H9 (cell line): ENCODE measurements at regions not wholly inside any gene's neighbourhood (a gene's known extent, or its start where the extent isn't known, plus 50 kb on each side); places are given as distances from the start of the nearest gene placed in this dataset.

ENCODE experiments used
- DNase-seq: peaks from one replicate; pipeline ENCODE4 v3.0.0-alpha.2; 2017
- H2AFZ ChIP-seq: one replicate; pipeline ENCODE4 v1.6.1; 2013; ENCODE audit warnings: mild to moderate bottlenecking, low read length, control low read depth, moderate library complexity
- H2AK5ac ChIP-seq: 2 replicates; pipeline ENCODE4 v1.6.1; 2013; ENCODE audit warnings: low read length, control low read depth, mixed read lengths; ENCODE audit not compliant: insufficient read length
- H2BK120ac ChIP-seq: one replicate; pipeline ENCODE4 v1.6.1; 2013; ENCODE audit warnings: low read depth, mild to moderate bottlenecking, low read length, control low read depth, inconsistent platforms; ENCODE audit not compliant: poor library complexity, severe bottlenecking
- H2BK12ac ChIP-seq: 2 replicates; pipeline ENCODE4 v1.6.1; 2013; ENCODE audit warnings: low read length, control low read depth, mixed read lengths, low read depth; ENCODE audit not compliant: insufficient read length
- H2BK15ac ChIP-seq: 2 replicates; pipeline ENCODE4 v1.6.1; 2013; ENCODE audit warnings: low read depth, low read length, control low read depth
- H2BK20ac ChIP-seq: one replicate; pipeline ENCODE4 v1.6.1; 2013; ENCODE audit warnings: low read depth, mild to moderate bottlenecking, low read length, control low read depth, inconsistent platforms; ENCODE audit not compliant: poor library complexity, severe bottlenecking
- H2BK5ac ChIP-seq: 2 replicates; pipeline ENCODE4 v1.6.1; 2013; ENCODE audit warnings: low read length, control low read depth, mixed read lengths; ENCODE audit not compliant: insufficient read length
- H3K14ac ChIP-seq: 2 replicates; pipeline ENCODE4 v1.6.1; 2013; ENCODE audit warnings: low read length, control low read depth; ENCODE audit not compliant: insufficient read depth
- H3K18ac ChIP-seq: 2 replicates; pipeline ENCODE4 v1.6.1; 2013; ENCODE audit warnings: low read depth, mild to moderate bottlenecking, mixed read lengths, low read length, control low read depth; ENCODE audit not compliant: insufficient read length
- H3K23ac ChIP-seq: 2 replicates; pipeline ENCODE4 v1.6.1; 2013; ENCODE audit warnings: low read length, control low read depth, mixed read lengths, low read depth; ENCODE audit not compliant: insufficient read length
- H3K23me2 ChIP-seq: 2 replicates; pipeline ENCODE4 v1.6.1; 2013; ENCODE audit warnings: low read depth, mild to moderate bottlenecking, mixed read lengths, low read length, control low read depth; ENCODE audit not compliant: insufficient read length, poor library complexity, severe bottlenecking
- H3K27ac ChIP-seq: 2 replicates; pipeline ENCODE4 v1.5.1; 2013; ENCODE audit warnings: low read length, control low read depth, mixed read lengths, low read depth; ENCODE audit not compliant: insufficient read length
- H3K27me3 ChIP-seq: 2 replicates; pipeline ENCODE4 v1.6.1; 2013; ENCODE audit warnings: low read length, control low read depth, inconsistent platforms; ENCODE audit not compliant: insufficient read depth
- H3K4ac ChIP-seq: 2 replicates; pipeline ENCODE4 v1.6.1; 2013; ENCODE audit warnings: low read depth, mild to moderate bottlenecking, control low read depth, inconsistent platforms, low read length, moderate library complexity
- H3K4me1 ChIP-seq: 2 replicates; pipeline ENCODE4 v1.6.1; 2013; ENCODE audit warnings: low read length, control low read depth, inconsistent platforms; ENCODE audit not compliant: insufficient read depth
- H3K4me2 ChIP-seq: 2 replicates; pipeline ENCODE4 v1.6.1; 2013; ENCODE audit warnings: low read length, control low read depth, mixed read lengths; ENCODE audit not compliant: insufficient read length, insufficient read depth
- H3K56ac ChIP-seq: 2 replicates; pipeline ENCODE4 v1.6.1; 2013; ENCODE audit warnings: low read depth, mild to moderate bottlenecking, mixed read lengths, low read length, control low read depth; ENCODE audit not compliant: insufficient read length
- H3K79me1 ChIP-seq: 2 replicates; pipeline ENCODE4 v1.6.1; 2013; ENCODE audit warnings: low read depth, mild to moderate bottlenecking, moderate library complexity, low read length, control low read depth, inconsistent platforms; ENCODE audit not compliant: insufficient read depth, poor library complexity, severe bottlenecking
- H3K79me2 ChIP-seq: 2 replicates; pipeline ENCODE4 v1.6.1; 2013; ENCODE audit warnings: low read length, control low read depth, inconsistent platforms; ENCODE audit not compliant: insufficient read depth
- H3K9ac ChIP-seq: 2 replicates; pipeline ENCODE4 v1.6.1; 2013; ENCODE audit warnings: low read length, control low read depth, mixed read lengths; ENCODE audit not compliant: insufficient read length; ENCODE audit errors: extremely low read depth
- H3K9me3 ChIP-seq: one replicate; pipeline ENCODE4 v1.6.1; 2013; ENCODE audit warnings: low read depth, low read length, inconsistent platforms; ENCODE audit not compliant: control insufficient read depth
- H3T11ph ChIP-seq: one replicate; pipeline ENCODE4 v1.6.1; 2013; ENCODE audit warnings: mild to moderate bottlenecking, low read length, control low read depth, inconsistent platforms
- H4K20me1 ChIP-seq: one replicate; pipeline ENCODE4 v1.6.1; 2013; ENCODE audit not compliant: control insufficient read depth, insufficient read length, insufficient read depth
- H4K5ac ChIP-seq: 2 replicates; pipeline ENCODE4 v1.6.1; 2013; ENCODE audit warnings: low read depth, mild to moderate bottlenecking, mixed read lengths, low read length, control low read depth; ENCODE audit not compliant: insufficient read length
- H4K8ac ChIP-seq: replicated peaks from 2 replicates; pipeline ENCODE4 v1.6.1; 2013; ENCODE audit warnings: low read length, control low read depth, mixed read lengths, low read depth; ENCODE audit not compliant: insufficient read length
- H4K91ac ChIP-seq: 2 replicates; pipeline ENCODE4 v1.6.1; 2013; ENCODE audit warnings: low read depth, mild to moderate bottlenecking, moderate library complexity, mixed read lengths, low read length, control low read depth; ENCODE audit not compliant: insufficient read length
- H3K27ac Mint-ChIP-seq, 3 experiments: 2 replicates in 2 of 3; 3 replicates in 1 of 3; pipeline ENCODE4 v1.8.0; 2020 to 2021; ENCODE audit warnings: mixed read lengths in 3 of 3, mild to moderate bottlenecking in 1 of 3, moderate library complexity in 1 of 3
- H3K27me3 Mint-ChIP-seq: 2 replicates; pipeline ENCODE4 v1.8.0; 2021; ENCODE audit warnings: low read depth, mild to moderate bottlenecking, moderate library complexity, mixed read lengths
- H3K36me3 Mint-ChIP-seq, 3 experiments: 2 replicates in 2 of 3; 3 replicates in 1 of 3; pipeline ENCODE4 v1.8.0; 2020 to 2021; ENCODE audit warnings: low read depth in 3 of 3, mixed read lengths in 3 of 3; ENCODE audit not compliant: insufficient read depth in 1 of 3
- H3K4me1 Mint-ChIP-seq, 2 experiments: 2 replicates each; pipeline ENCODE4 v1.8.0; 2020; ENCODE audit warnings: mixed read lengths in 2 of 2
- H3K4me3 Mint-ChIP-seq, 2 experiments: 2 replicates in 1 of 2; 3 replicates in 1 of 2; pipeline ENCODE4 v1.8.0; 2020 to 2021; ENCODE audit warnings: mild to moderate bottlenecking in 2 of 2, mixed read lengths in 2 of 2, moderate library complexity in 1 of 2
- H3K9me3 Mint-ChIP-seq, 2 experiments: 2 replicates in 1 of 2; 3 replicates in 1 of 2; pipeline ENCODE4 v1.8.0; 2020; ENCODE audit warnings: mild to moderate bottlenecking in 2 of 2, mixed read lengths in 2 of 2, moderate library complexity in 1 of 2
- CTCF ChIP-seq: fragments of 200-600 bp; sonication (generic); conservative IDR thresholded peaks from 3 replicates; pipeline ENCODE4 v1.8.0; 2021; ENCODE audit warnings: antibody characterized with exemption, mild to moderate bottlenecking
- WGBS: extraction: QIAGEN DNeasy Blood & Tissue Kit; methylation state at CpG from one replicate; pipeline ENCODE4 v1.1.7; 2013; ENCODE audit warnings: missing lambda C conversion rate, low lambda C conversion rate, mixed read lengths; ENCODE audit not compliant: insufficient read length; ENCODE audit errors: extremely low coverage; 5-methylcytosine and 5-hydroxymethylcytosine counted together

GRCh38 chr7:24157666-24158065 is 126.3 kb upstream of the NPY start:
- no peak overlapping the region for H3K27ac Mint-ChIP-seq

More at GRCh38 chr7:24157666-24158065, 126.3 kb upstream of the NPY start:
- Histone ChIP-seq H3K9ac (no peak overlapping the region), H2BK15ac (no peak overlapping the region), H2BK120ac (no peak overlapping the region), H3K4me1 (no peaks in the 10 kb centered on the region), H3K27me3 (no peaks in the 10 kb centered on the region), H3K56ac (no peak overlapping the region), H3K14ac (no peak overlapping the region), H3T11ph (no peak overlapping the region), H3K9me3 (no peaks in the 10 kb centered on the region), H2BK20ac (no peak overlapping the region), H3K18ac (no peak overlapping the region), H3K23ac (no peak overlapping the region), H3K4me2 (no peak overlapping the region), H3K23me2 (no peaks in the 10 kb centered on the region), H2AFZ (no peak overlapping the region), H3K79me1 (no peaks in the 10 kb centered on the region), H4K8ac (no peak overlapping the region), H4K91ac (no peak overlapping the region), H3K79me2 (no peaks in the 10 kb centered on the region), H3K4ac (no peak overlapping the region), H4K20me1 (no peaks in the 10 kb centered on the region), H2BK5ac (no peak overlapping the region), H2BK12ac (no peak overlapping the region), H2AK5ac (no peak overlapping the region), H4K5ac (no peak overlapping the region), H3K27ac (no peak overlapping the region)
- no CpG with 5 or more reads among the region's 3 CpGs for WGBS
- Mint-ChIP-seq H3K9me3 (peaks cover under 1 to 3% of the 10 kb centered on the region in 2 experiments; a peak in 2 of 5 replicates), H3K36me3 (peaks cover 0 to under 1% (median 0%) of the 10 kb centered on the region in 3 experiments; a peak in 1 of 7 replicates), H3K4me3 (no peak overlapping the region), H3K27me3 (no peaks in the 10 kb centered on the region), H3K4me1 (peaks cover 8% of the 10 kb centered on the region in 2 experiments)
- no peak for TF ChIP-seq CTCF
- no peak for DNase-seq
